NCI-H2107 treated with DMSO at 0.1 percent for 48 hours (cell line): ENCODE measurements at regions not wholly inside any gene's neighbourhood (a gene's known extent, or its start where the extent isn't known, plus 50 kb on each side); places are given as distances from the start of the nearest gene placed in this dataset.
"Not testable (repeated sequence)": the region's sequence is repeated elsewhere in the genome, so short reads cannot be mapped to it uniquely, and the experiment has no call there.

Experiments
- DNase-seq: peaks from one replicate; lab custom pipeline; 2025; ENCODE audit not compliant: unreplicated experiment; lab: John Stamatoyannopoulos, UW

- DNase-seq: not testable (repeated sequence)
These were observed 153.1 kb downstream of the OR13H1 start for GRCh38 chrX:131696989-131697388.

- no peak for DNase-seq
These were observed 159.8 kb downstream of the OR13H1 start for GRCh38 chrX:131703646-131704045.

GRCh38 chrX:131704136-131704695 lies 160.3 kb downstream of the OR13H1 start:
- no peak for DNase-seq

- DNase-seq: no peak
These were observed 165.7 kb downstream of the OR13H1 start for GRCh38 chrX:131709553-131709952.

GRCh38 chrX:131711478-131711867 lies 167.6 kb downstream of the OR13H1 start:
- no peak for DNase-seq

GRCh38 chrX:131723646-131724045 lies 179.8 kb downstream of the OR13H1 start:
- no peak for DNase-seq

GRCh38 chrX:131724292-131724691 lies 180.4 kb downstream of the OR13H1 start:
- DNase-seq: no peak

GRCh38 chrX:131725001-131725654 lies 181.3 kb downstream of the OR13H1 start:
- DNase-seq: no peak

- no peak for DNase-seq
These were observed 183.9 kb downstream of the OR13H1 start for GRCh38 chrX:131727778-131728177.

GRCh38 chrX:131728295-131729145 lies 184.6 kb downstream of the OR13H1 start:
- no peak for DNase-seq

GRCh38 chrX:131729295-131729694 lies 185.4 kb downstream of the OR13H1 start:
- no peak for DNase-seq

GRCh38 chrX:131734621-131735020 lies 190.7 kb downstream of the OR13H1 start:
- no peak for DNase-seq

- DNase-seq: no peak
These were observed 191.3 kb downstream of the OR13H1 start for GRCh38 chrX:131735127-131735526.

- no peak for DNase-seq
These were observed 195.9 kb downstream of the OR13H1 start for GRCh38 chrX:131739823-131740222.

GRCh38 chrX:131741103-131741581 lies 197.3 kb downstream of the OR13H1 start:
- no peak for DNase-seq

- no peak for DNase-seq
These were observed 202.1 kb downstream of the OR13H1 start for GRCh38 chrX:131745942-131746489.

- DNase-seq: no peak
These were observed 202.7 kb downstream of the OR13H1 start for GRCh38 chrX:131746491-131746968.

- DNase-seq: no peak
These were observed 203.3 kb downstream of the OR13H1 start for GRCh38 chrX:131747173-131747572.

GRCh38 chrX:131752493-131753198 lies 208.8 kb downstream of the OR13H1 start:
- no peak for DNase-seq

GRCh38 chrX:131762802-131763234 lies 218.9 kb downstream of the OR13H1 start:
- no peak for DNase-seq

GRCh38 chrX:131763674-131764073 lies 219.8 kb downstream of the OR13H1 start:
- no peak for DNase-seq
